ENCODE measurements at regions not wholly inside any gene's neighbourhood (a gene's known extent, or its start where the extent isn't known, plus 50 kb on each side); places are given as distances from the start of the nearest gene placed in this dataset.

DNA sequence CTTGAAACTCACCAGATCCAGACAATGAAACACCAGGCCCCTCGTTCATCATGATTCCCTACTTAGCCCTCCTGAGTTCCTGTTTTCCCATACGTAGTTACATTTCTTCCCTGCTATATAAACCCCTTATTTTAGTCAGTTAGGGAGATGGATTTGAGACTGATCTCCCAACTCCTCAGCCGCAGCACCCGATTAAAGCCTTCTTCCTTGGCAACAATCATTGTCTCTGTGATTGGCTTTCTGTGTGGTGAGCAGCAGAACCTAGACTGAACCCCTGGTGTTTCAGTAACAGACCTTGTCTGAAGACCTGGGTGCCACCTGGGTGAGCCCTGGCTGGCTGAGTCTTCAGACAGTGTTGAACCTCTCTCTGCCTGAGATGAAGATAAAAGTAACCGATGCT, 118.0 kb downstream of the OAT start:
- H3K4ac ChIP-seq (ENCODE audit: low read length) = no peak overlapping the region
- no peaks in the 10 kb centered on the region for H3K79me1 ChIP-seq (ENCODE audit: low read depth, low read length)
- H3K9me3 ChIP-seq (replicated peaks in 1 of 2; ENCODE audit: control insufficient read depth in 2 of 2, insufficient read depth in 1 of 2, low read depth in 1 of 2, low read length in 2 of 2) = peaks cover 5 to 15% of the 10 kb centered on the region in 2 donors
- H4K8ac ChIP-seq (ENCODE audit: low read depth, low read length) = no peak overlapping the region
- H3K9ac ChIP-seq (ENCODE audit: low read depth, low read length, poor library complexity) = no peak overlapping the region
- no peak overlapping the region for H3K4me3 ChIP-seq (ENCODE audit: low read length in 2 of 2)
- no peak overlapping the region for H2BK5ac ChIP-seq (ENCODE audit: low read length)
- no peaks in the 10 kb centered on the region for H3K27me3 ChIP-seq (ENCODE audit: control insufficient read depth in 3 of 3, insufficient read depth in 3 of 3, low read depth in 1 of 3, low read length in 3 of 3)
- H3K4me2 ChIP-seq (ENCODE audit: insufficient read depth, low read length, poor library complexity, severe bottlenecking) = no peak overlapping the region
- no peak for DNase-seq (ENCODE audit: low spot score)
- no peak overlapping the region for H3K18ac ChIP-seq (ENCODE audit: low read length)
- no peak overlapping the region for H2AK5ac ChIP-seq (ENCODE audit: low read depth, low read length)
- H2AFZ ChIP-seq (ENCODE audit: low read length) = no peak overlapping the region
- no peak overlapping the region for H3K27ac ChIP-seq (replicated peaks; ENCODE audit: low read length)
- no peak overlapping the region for H2BK15ac ChIP-seq (ENCODE audit: low read length)
- H3K36me3 ChIP-seq (replicated peaks in 1 of 2; ENCODE audit: control insufficient read depth in 2 of 2, insufficient read depth in 2 of 2, low read length in 2 of 2) = no peaks in the 10 kb centered on the region
- H2BK12ac ChIP-seq (ENCODE audit: low read length) = no peak overlapping the region
- no peak overlapping the region for H2BK120ac ChIP-seq (ENCODE audit: low read depth, low read length)
- H3K4me1 ChIP-seq (ENCODE audit: control insufficient read depth in 2 of 2, insufficient read depth in 1 of 2, low read depth in 1 of 2, low read length in 2 of 2) = no peaks in the 10 kb centered on the region
- no peak overlapping the region for H4K91ac ChIP-seq (ENCODE audit: low read depth, low read length, poor library complexity)
- no CpG with 5 or more reads among the region's 5 CpGs for WGBS, 2 donors (ENCODE audit: extremely low coverage in 2 of 2, insufficient read length in 2 of 2, insufficient replicate concordance in 1 of 2)
- no peak overlapping the region for H3K14ac ChIP-seq (ENCODE audit: low read length)
- no peak overlapping the region for H3K23ac ChIP-seq (ENCODE audit: low read depth, low read length, poor library complexity)

DNA sequence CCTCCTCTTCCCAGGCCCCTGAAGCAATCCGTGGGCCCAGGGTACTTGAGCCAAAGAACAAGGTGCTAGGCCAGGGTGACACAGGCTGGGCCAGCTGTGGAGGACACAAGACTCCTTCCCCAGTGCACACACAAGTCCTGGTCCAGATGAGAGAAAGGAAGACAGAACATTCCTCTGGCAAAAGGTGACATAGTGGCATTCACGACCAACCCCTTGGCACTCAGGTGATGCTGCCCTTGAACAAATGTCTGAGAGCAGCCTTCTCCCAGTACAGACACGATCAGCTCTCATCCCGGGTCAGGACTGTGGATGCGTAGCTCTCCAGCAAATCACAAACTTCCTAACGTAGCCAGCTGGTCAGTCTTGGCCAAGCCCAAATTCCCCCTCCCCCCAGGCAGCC, 118.5 kb downstream of the OAT start:
- Histone ChIP-seq H3K27me3 (ENCODE audit: control insufficient read depth in 3 of 3, insufficient read depth in 3 of 3, low read depth in 1 of 3, low read length in 3 of 3) (no peaks in the 10 kb centered on the region), H3K9me3 (replicated peaks in 1 of 2; ENCODE audit: control insufficient read depth in 2 of 2, insufficient read depth in 1 of 2, low read depth in 1 of 2, low read length in 2 of 2) (peaks cover 5 to 15% of the 10 kb centered on the region in 2 donors), H2BK15ac (ENCODE audit: low read length) (no peak overlapping the region), H3K4me2 (ENCODE audit: insufficient read depth, low read length, poor library complexity, severe bottlenecking) (no peak overlapping the region), H3K9ac (ENCODE audit: low read depth, low read length, poor library complexity) (no peak overlapping the region), H2BK12ac (ENCODE audit: low read length) (no peak overlapping the region), H3K14ac (ENCODE audit: low read length) (no peak overlapping the region), H3K36me3 (replicated peaks in 1 of 2; ENCODE audit: control insufficient read depth in 2 of 2, insufficient read depth in 2 of 2, low read length in 2 of 2) (no peaks in the 10 kb centered on the region), H4K8ac (ENCODE audit: low read depth, low read length) (no peak overlapping the region), H3K79me1 (ENCODE audit: low read depth, low read length) (no peaks in the 10 kb centered on the region), H2BK5ac (ENCODE audit: low read length) (no peak overlapping the region), H2BK120ac (ENCODE audit: low read depth, low read length) (no peak overlapping the region), H3K4me1 (ENCODE audit: control insufficient read depth in 2 of 2, insufficient read depth in 1 of 2, low read depth in 1 of 2, low read length in 2 of 2) (no peaks in the 10 kb centered on the region), H2AK5ac (ENCODE audit: low read depth, low read length) (no peak overlapping the region), H3K4ac (ENCODE audit: low read length) (no peak overlapping the region), H3K4me3 (ENCODE audit: low read length in 2 of 2) (no peak overlapping the region), H2AFZ (ENCODE audit: low read length) (no peak overlapping the region), H4K91ac (ENCODE audit: low read depth, low read length, poor library complexity) (no peak overlapping the region), H3K27ac (replicated peaks; ENCODE audit: low read length) (no peak overlapping the region), H3K23ac (ENCODE audit: low read depth, low read length, poor library complexity) (no peak overlapping the region), H3K18ac (ENCODE audit: low read length) (no peak overlapping the region)
- no CpG with 5 or more reads among the region's 6 CpGs for WGBS, 2 donors (ENCODE audit: extremely low coverage in 2 of 2, insufficient read length in 2 of 2, insufficient replicate concordance in 1 of 2)
- DNase-seq (ENCODE audit: low spot score) = no peak

DNA sequence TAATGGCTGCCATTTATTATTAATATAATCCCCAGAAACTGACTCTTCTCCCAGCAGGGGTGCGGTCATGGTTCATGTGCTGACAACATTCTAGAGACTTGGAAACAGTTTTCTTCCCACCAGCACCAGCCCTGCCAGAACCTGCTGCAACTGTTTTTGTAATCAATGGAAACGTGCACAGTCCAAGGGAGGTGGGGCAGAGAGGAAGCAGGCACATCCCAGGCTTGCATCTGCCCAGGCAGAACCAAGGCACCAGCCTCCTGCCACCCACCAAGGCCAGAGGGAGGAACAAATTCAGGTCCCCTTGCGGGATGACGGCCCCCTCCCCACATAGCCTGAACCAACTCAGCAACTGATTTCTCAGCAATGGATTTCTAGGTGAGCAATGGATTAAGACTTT, 119.0 kb downstream of the OAT start:
- Histone ChIP-seq H3K4me3 (ENCODE audit: low read length in 2 of 2) (peak overlapping the region in 1 of 2 donors; percentile 50), H4K8ac (ENCODE audit: low read depth, low read length) (no peak overlapping the region), H2AK5ac (ENCODE audit: low read depth, low read length) (no peak overlapping the region), H3K14ac (ENCODE audit: low read length) (no peak overlapping the region), H3K4me2 (ENCODE audit: insufficient read depth, low read length, poor library complexity, severe bottlenecking) (no peak overlapping the region), H4K91ac (ENCODE audit: low read depth, low read length, poor library complexity) (no peak overlapping the region), H3K18ac (ENCODE audit: low read length) (no peak overlapping the region), H2BK5ac (ENCODE audit: low read length) (no peak overlapping the region), H3K4me1 (ENCODE audit: control insufficient read depth in 2 of 2, insufficient read depth in 1 of 2, low read depth in 1 of 2, low read length in 2 of 2) (no peaks in the 10 kb centered on the region), H3K4ac (ENCODE audit: low read length) (no peak overlapping the region), H3K9ac (ENCODE audit: low read depth, low read length, poor library complexity) (no peak overlapping the region), H3K27ac (replicated peaks; ENCODE audit: low read length) (no peak overlapping the region), H3K36me3 (replicated peaks in 1 of 2; ENCODE audit: control insufficient read depth in 2 of 2, insufficient read depth in 2 of 2, low read length in 2 of 2) (no peaks in the 10 kb centered on the region), H3K23ac (ENCODE audit: low read depth, low read length, poor library complexity) (no peak overlapping the region), H3K79me1 (ENCODE audit: low read depth, low read length) (no peaks in the 10 kb centered on the region), H2BK120ac (ENCODE audit: low read depth, low read length) (no peak overlapping the region), H2BK12ac (ENCODE audit: low read length) (no peak overlapping the region), H3K9me3 (replicated peaks in 1 of 2; ENCODE audit: control insufficient read depth in 2 of 2, insufficient read depth in 1 of 2, low read depth in 1 of 2, low read length in 2 of 2) (peaks cover 5 to 15% of the 10 kb centered on the region in 2 donors), H2BK15ac (ENCODE audit: low read length) (no peak overlapping the region), H2AFZ (ENCODE audit: low read length) (no peak overlapping the region), H3K27me3 (ENCODE audit: control insufficient read depth in 3 of 3, insufficient read depth in 3 of 3, low read depth in 1 of 3, low read length in 3 of 3) (no peaks in the 10 kb centered on the region)
- WGBS, 2 donors (ENCODE audit: extremely low coverage in 2 of 2, insufficient read length in 2 of 2, insufficient replicate concordance in 1 of 2) = no CpG with 5 or more reads among the region's 4 CpGs
- DNase-seq (ENCODE audit: low spot score) = no peak

DNA sequence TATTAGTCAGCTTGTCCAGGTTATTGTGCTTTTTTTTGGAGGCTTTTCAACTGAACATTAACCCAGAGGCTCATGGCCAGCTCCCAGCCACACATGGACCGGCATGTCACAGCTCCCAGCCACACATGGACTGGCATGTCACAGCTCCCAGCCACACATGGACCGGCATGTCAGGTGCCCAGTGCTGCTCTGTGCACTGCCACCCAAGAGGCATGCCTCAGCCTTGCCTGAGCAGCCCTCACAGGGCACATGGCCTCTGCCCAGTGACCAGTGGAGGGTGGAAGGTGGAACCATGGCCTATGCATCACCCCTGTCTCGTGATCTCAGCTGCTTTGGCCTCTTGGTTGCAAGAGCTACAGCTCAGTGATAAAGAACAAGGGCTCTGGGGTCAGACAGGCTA, 119.8 kb downstream of the OAT start:
- H3K23ac ChIP-seq (ENCODE audit: low read depth, low read length, poor library complexity) = peak overlapping the region; percentile 15
- no peak overlapping the region for H2AFZ ChIP-seq (ENCODE audit: low read length)
- no peak overlapping the region for H3K27ac ChIP-seq (replicated peaks; ENCODE audit: low read length)
- H3K4me3 ChIP-seq (ENCODE audit: low read length in 2 of 2) = peak overlapping the region in 1 of 2 donors; percentile 43
- no peak overlapping the region for H2BK15ac ChIP-seq (ENCODE audit: low read length)
- no peak overlapping the region for H2BK12ac ChIP-seq (ENCODE audit: low read length)
- no peak overlapping the region for H3K18ac ChIP-seq (ENCODE audit: low read length)
- peaks cover 5 to 15% of the 10 kb centered on the region in 2 donors for H3K9me3 ChIP-seq (replicated peaks in 1 of 2; ENCODE audit: control insufficient read depth in 2 of 2, insufficient read depth in 1 of 2, low read depth in 1 of 2, low read length in 2 of 2)
- no peak overlapping the region for H2BK120ac ChIP-seq (ENCODE audit: low read depth, low read length)
- H3K9ac ChIP-seq (ENCODE audit: low read depth, low read length, poor library complexity) = no peak overlapping the region
- H3K36me3 ChIP-seq (replicated peaks in 1 of 2; ENCODE audit: control insufficient read depth in 2 of 2, insufficient read depth in 2 of 2, low read length in 2 of 2) = no peaks in the 10 kb centered on the region
- H3K27me3 ChIP-seq (ENCODE audit: control insufficient read depth in 3 of 3, insufficient read depth in 3 of 3, low read depth in 1 of 3, low read length in 3 of 3) = no peaks in the 10 kb centered on the region
- H4K91ac ChIP-seq (ENCODE audit: low read depth, low read length, poor library complexity) = no peak overlapping the region
- H3K4ac ChIP-seq (ENCODE audit: low read length) = no peak overlapping the region
- no peaks in the 10 kb centered on the region for H3K79me1 ChIP-seq (ENCODE audit: low read depth, low read length)
- no peak overlapping the region for H3K4me2 ChIP-seq (ENCODE audit: insufficient read depth, low read length, poor library complexity, severe bottlenecking)
- DNase-seq (ENCODE audit: low spot score) = no peak
- no peak overlapping the region for H2AK5ac ChIP-seq (ENCODE audit: low read depth, low read length)
- no CpG with 5 or more reads among the region's 3 CpGs for WGBS, 2 donors (ENCODE audit: extremely low coverage in 2 of 2, insufficient read length in 2 of 2, insufficient replicate concordance in 1 of 2)
- H3K14ac ChIP-seq (ENCODE audit: low read length) = no peak overlapping the region
- H4K8ac ChIP-seq (ENCODE audit: low read depth, low read length) = no peak overlapping the region
- H3K4me1 ChIP-seq (ENCODE audit: control insufficient read depth in 2 of 2, insufficient read depth in 1 of 2, low read depth in 1 of 2, low read length in 2 of 2) = no peaks in the 10 kb centered on the region
- H2BK5ac ChIP-seq (ENCODE audit: low read length) = no peak overlapping the region

Data from neuronal stem cell (in vitro differentiated cells).